Left colon (tissue), 2 donors: ENCODE measurements at regions not wholly inside any gene's neighbourhood (a gene's known extent, or its start where the extent isn't known, plus 50 kb on each side); places are given as distances from the start of the nearest gene placed in this dataset.

ENCODE experiments used
- ATAC-seq: fragments of 200-7000 bp; cut with Tn5 transposase; one replicate; pipeline ENCODE4 v1.9.1; 2020; ENCODE audit warnings: mild to moderate bottlenecking, moderate library complexity
- DNase-seq, 2 donors: peaks; one replicate each; pipeline ENCODE4 v3.0.0-alpha.2; 2020
- intact Hi-C, 2 donors: fragments of 100-400 bp; cut with DNase I in 1 of 2; cut with micrococcal nuclease in 1 of 2; formaldehyde crosslinking; loops; one replicate each; pipeline versions ENCODE4 v1.11.2 to v1.14.0; 2022; cut with DNase I, micrococcal nuclease
- donor health status: DM: no; HTN: no; CAD: no.
- donor health status: DM: yes; HTN: yes; CAD: no.

- ATAC-seq, result no peak
- intact Hi-C loops, result no loop called here
- no peak for DNase-seq
Measured at GRCh38 chr2:223219872-223220657, 168.1 kb downstream of the KCNE4 start.

DNA sequence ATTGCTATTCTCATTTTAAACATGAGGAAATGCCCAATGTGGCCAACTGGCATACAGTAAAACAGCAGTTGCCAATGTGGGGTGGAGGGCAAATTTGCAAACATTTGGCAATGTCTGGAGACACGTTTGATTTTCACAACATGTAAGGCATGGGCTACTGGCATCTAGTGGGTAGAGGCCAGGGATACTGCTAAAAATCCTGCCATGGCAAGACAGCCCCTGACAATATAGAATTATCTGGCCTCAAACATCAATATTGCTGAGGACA lies 168.6 kb downstream of the KCNE4 start:
- DNase-seq (no peak), ATAC-seq (no peak)
- intact Hi-C loops, result no loop called here

GRCh38 chr2:223221139-223221835 lies 169.3 kb downstream of the KCNE4 start:
- intact Hi-C loops, result no loop called here
- no peak for DNase-seq
- ATAC-seq, result no peak

DNA sequence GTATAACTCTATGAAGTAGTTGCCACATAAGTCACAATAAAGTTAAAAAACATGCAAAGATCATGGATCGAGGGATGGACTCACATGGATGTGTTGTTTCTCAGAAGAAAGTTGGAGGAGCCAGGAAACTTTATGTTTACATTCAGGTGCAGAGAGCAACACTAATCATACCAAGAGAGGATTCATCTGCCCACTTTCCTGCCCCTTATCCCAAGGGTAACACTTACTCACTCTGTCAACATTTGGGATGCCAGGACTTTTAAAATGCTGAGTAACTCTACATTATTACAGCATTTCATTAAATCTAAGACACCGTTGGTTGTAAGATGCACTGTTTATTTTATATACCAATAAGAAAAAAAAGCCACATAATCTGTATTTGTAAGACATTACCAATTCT lies 170.4 kb downstream of the KCNE4 start:
- intact Hi-C loops, result no loop called here
- ATAC-seq, result no peak
- DNase-seq, result no peak

DNA sequence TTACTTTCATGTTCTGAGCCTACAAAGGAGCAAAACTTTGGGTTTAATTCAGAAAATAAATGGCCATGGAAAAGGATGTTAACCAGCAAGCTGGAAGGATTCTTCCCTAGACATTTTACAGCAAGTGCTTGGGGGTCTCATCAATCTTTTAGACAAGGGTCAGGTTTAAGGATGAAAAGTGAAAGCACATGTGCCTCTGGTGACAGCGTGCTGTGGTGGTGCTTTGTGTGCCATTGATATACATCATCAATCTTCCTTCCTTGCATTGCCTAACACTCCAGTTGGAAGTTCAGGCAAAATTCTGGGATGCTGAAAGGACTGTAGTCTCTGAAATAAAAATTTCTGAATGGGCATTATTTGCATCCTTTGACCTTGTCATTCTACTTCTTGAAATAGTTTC lies 171.2 kb downstream of the KCNE4 start:
- DNase-seq (no peak), ATAC-seq (no peak)
- intact Hi-C loops, result no loop called here

DNA sequence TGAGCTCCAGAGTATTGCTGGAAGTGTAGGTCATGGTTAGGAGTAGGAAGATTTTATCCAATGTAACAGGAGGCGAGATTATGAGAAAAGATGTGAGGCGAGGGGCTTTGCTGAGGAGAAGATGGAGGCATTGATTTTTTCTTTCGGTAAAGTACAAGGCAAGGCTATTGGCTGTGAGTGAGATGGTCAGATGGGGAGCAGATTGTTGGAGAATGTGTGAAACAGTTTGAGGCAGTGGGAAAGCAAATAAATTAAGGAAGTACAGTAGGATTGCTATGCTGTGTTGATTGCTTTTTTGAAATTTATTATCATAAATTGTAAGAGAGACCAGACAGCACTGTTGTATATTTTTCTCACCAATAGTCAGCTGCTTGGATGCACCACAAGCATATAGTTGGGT lies 173.3 kb downstream of the KCNE4 start:
- ATAC-seq, result no peak
- no peak for DNase-seq

DNA sequence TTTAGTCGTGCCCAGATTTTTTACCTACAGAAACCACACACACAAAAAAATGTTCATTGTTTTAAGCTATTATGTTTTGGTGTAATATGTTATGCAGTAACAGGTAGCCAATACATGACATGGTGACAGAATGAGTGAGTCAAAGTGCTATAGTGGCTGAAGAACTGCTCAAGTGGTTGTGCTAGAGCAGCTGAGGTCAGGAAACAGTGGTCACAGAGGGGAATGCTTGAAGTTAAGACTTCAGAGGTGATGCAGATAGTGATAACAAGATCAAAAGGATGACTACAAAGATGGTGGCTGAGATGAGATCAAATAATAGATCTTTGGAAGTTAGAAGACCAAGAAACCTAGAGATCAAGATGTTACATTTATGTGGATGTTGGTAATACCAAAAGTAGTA lies 174.3 kb downstream of the KCNE4 start:
- ATAC-seq (no peak), DNase-seq (no peak)
- intact Hi-C loops, result no loop called here

More for the DNA sequence above, 173.3 kb downstream of the KCNE4 start:
- intact Hi-C loops, result no loop called here

- ATAC-seq, result no peak
- intact Hi-C loops, result no loop called here
- no peak for DNase-seq
Measured at GRCh38 chr2:223227338-223227737, 175.3 kb downstream of the KCNE4 start.

DNA sequence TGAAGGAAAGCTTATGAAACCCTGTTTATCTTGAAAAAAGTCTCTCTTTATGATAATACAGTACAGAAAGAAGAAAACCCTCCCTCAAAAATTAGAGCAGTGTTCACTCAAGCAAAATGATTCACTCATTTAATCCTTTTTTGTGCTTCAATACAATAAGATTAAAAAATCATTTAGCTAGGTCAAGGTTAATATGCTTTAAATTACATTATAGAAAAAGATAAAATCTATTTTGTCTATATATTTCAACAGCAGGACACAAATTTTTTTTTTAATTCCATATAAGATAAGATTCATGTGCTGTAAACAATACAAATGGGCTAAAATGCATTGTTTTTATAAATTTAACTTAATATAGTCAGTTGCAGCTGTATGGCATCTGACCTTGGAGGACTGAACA lies 176.9 kb downstream of the KCNE4 start:
- intact Hi-C loops, result no loop called here
- DNase-seq, result no peak
- ATAC-seq, result no peak

DNA sequence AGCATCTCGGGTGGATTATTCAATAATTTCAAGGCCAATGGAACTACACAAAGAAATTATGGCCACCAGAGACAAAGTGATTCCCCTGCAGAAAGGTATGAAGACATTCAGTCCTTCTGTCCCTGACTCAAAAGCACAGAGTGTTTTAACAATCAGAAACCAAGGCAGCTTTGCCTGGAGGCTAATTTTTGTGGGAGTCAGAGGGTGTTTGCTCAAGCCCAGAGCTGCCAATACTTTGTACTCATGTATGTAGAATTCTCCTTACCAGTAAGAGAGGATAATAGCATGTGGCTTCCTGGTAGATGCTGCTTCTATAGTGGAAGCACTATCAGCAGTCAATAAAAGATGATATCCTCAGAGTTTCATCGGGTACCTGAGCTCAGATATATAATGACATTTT lies 178.4 kb downstream of the KCNE4 start:
- no peak for DNase-seq
- intact Hi-C loops, result no loop called here
- no peak for ATAC-seq

DNA sequence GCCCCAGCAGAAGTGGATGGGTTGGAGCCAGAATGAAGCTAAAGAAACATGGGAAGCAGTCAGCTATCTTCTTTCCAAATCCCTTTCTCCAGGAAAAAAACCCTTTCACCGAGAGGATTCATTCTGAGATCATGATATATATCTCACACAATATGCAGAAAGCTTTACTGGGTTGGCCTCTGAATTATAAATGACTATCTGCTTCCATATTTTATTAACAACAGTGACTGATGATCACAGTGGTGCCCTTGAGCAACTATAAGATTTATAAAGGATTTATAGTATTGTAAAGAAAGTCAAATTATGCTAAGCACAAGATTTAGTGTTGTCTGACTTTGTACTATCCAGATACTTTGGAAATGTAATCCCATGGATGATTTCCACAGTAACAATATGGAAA lies 180.3 kb downstream of the KCNE4 start:
- ATAC-seq (no peak), DNase-seq (no peak)
- intact Hi-C loops, result no loop called here

DNA sequence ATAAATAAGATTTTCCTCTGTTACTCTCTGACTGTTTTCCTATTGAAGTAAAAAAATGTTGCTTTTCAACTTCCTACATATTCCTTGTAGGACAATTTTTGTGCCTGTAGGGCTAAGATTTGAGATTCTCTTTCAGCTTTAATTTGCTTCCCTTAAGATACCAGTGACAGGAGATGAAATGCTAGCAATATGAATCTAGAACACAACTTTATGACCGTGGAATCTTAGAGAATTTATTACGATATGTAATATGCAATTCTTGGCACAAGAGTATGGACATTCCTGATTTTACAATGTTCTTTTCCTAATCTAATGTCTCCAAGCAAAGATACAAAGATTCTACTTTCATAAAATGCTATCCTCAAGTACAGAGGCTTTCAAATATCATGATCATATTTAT lies 180.9 kb downstream of the KCNE4 start:
- ATAC-seq (no peak), DNase-seq (no peak)
- intact Hi-C loops, result no loop called here

DNA sequence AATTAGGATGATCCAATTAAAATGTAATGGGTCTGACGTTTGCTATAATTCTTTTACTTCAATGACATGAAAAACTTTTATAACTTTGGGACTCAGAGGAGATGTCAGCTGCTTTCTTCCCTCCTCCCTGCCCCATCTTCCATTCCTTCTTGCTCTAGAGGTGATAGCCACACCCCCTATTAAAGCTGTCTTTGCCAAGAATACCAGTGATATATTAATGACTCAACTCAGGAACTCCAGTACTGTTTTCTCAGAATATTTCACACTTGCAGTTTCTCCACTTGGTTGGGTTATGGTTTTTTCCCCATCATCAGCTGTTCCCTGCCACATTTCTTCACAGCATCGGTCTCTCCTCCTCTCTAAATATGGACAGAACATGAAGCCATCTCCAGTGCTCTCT lies 184.0 kb downstream of the KCNE4 start:
- no peak for DNase-seq
- ATAC-seq, result no peak
- intact Hi-C loops, result no loop called here

GRCh38 chr2:223238301-223238700 lies 186.3 kb downstream of the KCNE4 start:
- DNase-seq (no peak), ATAC-seq (no peak)
- intact Hi-C loops, result no loop called here

DNA sequence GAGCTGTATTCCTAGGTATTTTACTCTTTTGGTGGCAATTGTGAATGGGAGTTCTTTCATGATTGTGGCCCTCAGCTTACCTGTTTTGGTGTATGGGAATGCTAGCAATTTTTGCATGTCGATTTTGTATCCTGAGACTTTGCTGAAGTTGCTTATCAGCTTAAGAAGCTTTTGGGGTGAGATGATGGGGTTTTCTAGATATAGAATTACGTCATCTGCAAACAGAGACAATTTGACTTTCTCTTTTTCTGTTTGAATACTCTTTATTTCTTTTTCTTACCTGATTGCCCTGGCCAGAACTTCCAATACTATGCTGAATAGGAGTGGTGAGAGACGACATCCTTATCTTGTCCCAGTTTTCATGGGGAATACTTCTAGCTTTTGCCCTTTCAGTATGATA lies 191.2 kb downstream of the KCNE4 start:
- ATAC-seq, result no peak
- intact Hi-C loops, result no loop called here
- no peak for DNase-seq

GRCh38 chr2:223247136-223247535 lies 195.1 kb downstream of the KCNE4 start:
- DNase-seq (no peak), ATAC-seq (no peak)
- intact Hi-C loops, result no loop called here

DNA sequence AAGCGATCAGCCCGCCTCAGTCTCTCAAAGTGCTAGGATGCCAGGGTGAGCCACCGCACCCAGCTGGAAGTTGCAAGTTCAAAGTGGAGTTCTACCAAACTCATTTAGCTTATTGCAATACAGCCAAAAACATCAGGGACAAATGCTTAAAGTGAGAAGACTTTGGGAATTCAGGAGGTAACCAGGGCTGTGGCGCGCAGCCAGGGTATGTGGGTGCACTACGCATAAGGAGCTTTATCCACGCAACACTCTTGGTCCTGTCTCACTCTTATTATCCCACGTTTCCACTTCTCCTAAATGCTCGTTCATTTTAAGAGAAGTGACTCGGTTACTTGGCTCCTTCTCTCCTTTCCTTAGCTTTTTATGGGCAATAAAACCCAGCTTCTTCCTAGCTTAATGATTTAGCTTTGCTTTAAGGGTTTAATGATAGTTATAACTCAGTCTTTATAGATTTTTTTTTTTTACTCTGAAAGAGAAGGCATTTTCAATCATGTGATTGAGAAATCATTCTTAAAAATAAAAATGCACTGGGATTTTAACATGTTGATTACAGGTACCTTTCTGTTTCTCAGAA lies 199.8 kb downstream of the KCNE4 start:
- intact Hi-C loops, result no loop called here
- peak; percentile 88 for ATAC-seq
- DNase-seq, result peak in 1 of 2 donors; percentile 15

GRCh38 chr2:223260681-223261080 lies 208.7 kb downstream of the KCNE4 start:
- intact Hi-C loops, result no loop called here
- DNase-seq (no peak), ATAC-seq (no peak)

DNA sequence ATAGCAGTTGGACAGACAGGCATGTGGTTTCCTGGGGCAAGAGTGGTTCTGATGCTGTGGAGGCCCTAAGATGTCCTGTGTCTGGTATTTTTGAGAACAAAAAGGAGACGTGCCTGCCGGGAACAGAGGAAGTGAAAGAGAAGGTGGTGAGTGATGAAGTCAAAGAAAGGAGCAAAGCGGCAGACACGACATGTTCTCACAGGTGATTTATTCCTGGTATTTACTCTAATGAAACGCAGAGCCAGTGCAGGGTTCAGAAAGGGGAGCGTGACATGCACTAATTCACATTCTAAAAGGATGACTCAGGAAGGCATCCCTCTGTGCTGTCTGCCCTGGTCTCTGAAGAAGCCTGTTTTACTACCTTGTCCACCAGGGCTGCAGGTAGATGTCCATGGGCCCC lies 211.0 kb downstream of the KCNE4 start:
- DNase-seq (no peak), ATAC-seq (no peak)
- intact Hi-C loops, result no loop called here

DNA sequence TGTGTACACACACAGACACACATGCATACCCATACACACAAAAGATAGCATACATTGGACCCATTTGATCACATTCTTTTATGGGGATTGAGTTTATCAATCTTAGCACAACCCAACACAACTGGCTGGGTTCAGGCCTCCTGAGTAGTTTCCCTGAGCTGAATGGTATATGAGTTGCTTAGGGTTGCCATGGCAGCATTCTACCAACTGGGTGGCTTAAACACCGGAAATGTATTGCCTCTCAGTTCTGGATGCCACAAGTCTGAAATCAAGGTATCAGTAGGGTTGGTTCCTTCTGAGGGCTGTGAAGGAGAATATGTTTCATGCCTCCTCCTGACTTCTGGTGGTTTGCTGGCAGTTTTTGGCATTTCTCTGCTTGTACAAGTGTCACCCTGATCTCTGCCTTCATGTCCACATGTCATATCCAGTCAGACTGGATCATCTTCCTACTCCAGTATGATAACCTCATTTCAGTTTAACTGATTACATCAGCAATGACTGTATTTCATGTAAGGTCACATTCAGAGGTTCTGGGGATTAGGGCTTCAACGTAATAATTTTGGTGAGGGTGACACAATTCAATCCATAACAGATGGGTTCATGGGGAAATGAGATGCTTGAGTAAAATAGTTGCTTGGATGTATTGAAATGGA lies 212.7 kb downstream of the KCNE4 start:
- no peak for ATAC-seq
- intact Hi-C loops, result no loop called here

More for the DNA sequence above, 212.7 kb downstream of the KCNE4 start:
- DNase-seq, result no peak
